Inflammatory macrophage (primary cell): ENCODE measurements at regions not wholly inside any gene's neighbourhood (a gene's known extent, or its start where the extent isn't known, plus 50 kb on each side); places are given as distances from the start of the nearest gene placed in this dataset.

ENCODE experiments used
- DNase-seq, 2 donors: peaks; one replicate each; pipeline ENCODE4 v3.0.0-alpha.2; 2020 to 2022

GRCh38 chr5:35477911-35478310 lies 139.8 kb upstream of the SPEF2 start:
- peak in 1 of 2 donors; percentile 13 for DNase-seq

GRCh38 chr5:35477321-35477720 lies 140.3 kb upstream of the SPEF2 start:
- DNase-seq, result no peak

- peak in 1 of 2 donors; percentile 10 for DNase-seq
Observed at GRCh38 chr5:35476797-35477196, 140.9 kb upstream of the SPEF2 start.

- DNase-seq, result peak; percentile 31 to 83
Observed at GRCh38 chr5:35476036-35476435, 141.6 kb upstream of the SPEF2 start.

GRCh38 chr5:35473589-35473988 lies 144.1 kb upstream of the SPEF2 start:
- DNase-seq, result no peak

GRCh38 chr5:35470866-35471265 lies 146.8 kb upstream of the SPEF2 start:
- no peak for DNase-seq

DNA sequence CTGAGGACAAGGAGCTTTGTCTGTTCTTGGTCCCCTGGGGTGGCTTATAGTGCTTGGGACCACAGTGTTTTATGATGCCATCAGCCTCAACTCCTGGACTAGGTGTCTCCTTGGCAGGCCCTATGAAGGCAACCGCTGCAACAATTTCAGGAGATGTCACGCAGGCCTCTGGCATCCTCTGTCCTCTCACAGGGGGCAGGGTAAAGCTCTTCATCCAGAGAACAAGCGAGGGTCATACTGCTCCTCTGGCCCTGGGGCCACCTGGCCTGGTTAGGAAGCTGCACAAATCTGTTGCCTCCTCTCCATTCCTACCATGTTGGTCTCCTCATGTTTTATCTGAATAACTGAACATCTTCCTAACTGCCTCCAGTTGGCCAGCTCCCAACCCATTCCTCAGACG lies 148.9 kb upstream of the SPEF2 start:
- no peak for DNase-seq

- DNase-seq, result no peak
Observed at GRCh38 chr5:35466746-35467145, 150.9 kb upstream of the SPEF2 start.

DNA sequence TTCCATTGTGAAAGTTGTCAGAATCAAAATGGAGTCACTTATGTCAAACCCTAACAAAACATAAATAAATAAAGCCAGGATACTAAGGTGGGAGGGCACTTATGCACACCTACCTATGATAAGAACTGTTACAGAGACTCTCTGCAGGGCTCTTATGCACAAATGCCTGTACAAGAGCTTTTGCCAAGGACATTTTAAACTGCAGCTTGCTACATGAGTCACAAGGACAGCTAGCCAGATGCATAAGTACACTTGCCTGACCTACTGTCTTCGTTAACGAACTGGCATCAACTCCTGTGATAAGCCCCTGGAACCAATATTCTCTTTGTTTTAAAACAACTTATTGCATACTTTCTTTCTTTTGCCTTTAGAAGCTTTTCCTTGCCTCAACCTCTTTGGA lies 152.9 kb upstream of the SPEF2 start:
- no peak for DNase-seq

GRCh38 chr5:35461530-35461929 lies 156.1 kb upstream of the SPEF2 start:
- DNase-seq, result no peak

GRCh38 chr5:35458824-35459207 lies 158.8 kb upstream of the SPEF2 start:
- DNase-seq, result no peak

GRCh38 chr5:35457912-35458823 lies 159.5 kb upstream of the SPEF2 start:
- DNase-seq, result no peak

- DNase-seq, result no peak
Observed at GRCh38 chr5:35456506-35456905, 161.2 kb upstream of the SPEF2 start.

DNA sequence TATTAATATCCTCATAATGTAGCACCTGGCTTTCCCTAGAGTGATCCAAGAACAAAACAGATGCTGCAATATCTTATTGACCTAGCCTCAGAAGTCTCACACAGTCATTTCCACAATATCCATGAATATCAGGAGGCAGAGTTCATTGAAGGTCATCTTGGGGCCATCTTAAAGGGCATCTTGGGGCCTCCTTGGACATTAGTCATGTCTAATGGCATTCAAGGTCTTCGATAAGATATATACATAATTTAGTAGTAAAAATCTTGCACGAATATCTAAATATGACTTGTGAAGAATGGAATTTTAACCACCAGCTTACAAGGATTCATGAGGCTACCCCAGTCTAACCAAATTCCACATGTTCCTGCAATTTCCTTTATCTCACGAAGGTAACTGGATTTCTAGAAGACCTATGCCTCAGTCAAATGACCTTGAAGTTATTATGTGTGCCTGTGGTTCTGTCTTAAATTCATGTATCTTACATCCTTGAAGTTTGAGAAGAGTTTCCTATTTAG lies 163.6 kb upstream of the SPEF2 start:
- DNase-seq, result no peak

- peak; percentile 11 to 14 for DNase-seq
Observed at GRCh38 chr5:35443803-35444595, 173.7 kb upstream of the SPEF2 start.

GRCh38 chr5:35442885-35443639 lies 174.6 kb upstream of the SPEF2 start:
- no peak for DNase-seq

GRCh38 chr5:35440409-35440808 lies 177.3 kb upstream of the SPEF2 start:
- no peak for DNase-seq

DNA sequence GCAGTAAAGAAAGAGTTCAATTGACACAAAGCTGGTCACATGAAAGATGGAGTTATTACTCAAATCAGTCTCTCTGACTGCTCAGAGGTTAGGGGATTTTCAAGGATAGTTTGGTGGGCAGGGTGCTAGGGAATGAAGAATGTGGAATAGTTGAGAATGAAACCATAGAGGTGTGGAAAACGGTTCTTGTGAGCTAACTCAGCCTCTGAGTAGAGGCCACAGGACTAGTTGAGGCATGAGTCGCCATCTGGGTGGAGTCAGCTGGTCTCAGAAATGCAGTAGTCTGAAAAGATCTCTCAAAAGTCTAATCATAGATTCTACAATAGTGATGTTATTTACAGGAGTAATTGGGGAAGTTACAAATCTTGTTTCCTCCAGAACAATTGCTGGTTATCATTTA lies 178.9 kb upstream of the SPEF2 start:
- peak; percentile 7 to 33 for DNase-seq

- peak in 1 of 2 donors; percentile 21 for DNase-seq
Observed at GRCh38 chr5:35438288-35438687, 179.4 kb upstream of the SPEF2 start.

GRCh38 chr5:35436400-35437057 lies 181.1 kb upstream of the SPEF2 start:
- DNase-seq, result peak; percentile 43 to 60

GRCh38 chr5:35430381-35431162 lies 187.1 kb upstream of the SPEF2 start:
- DNase-seq, result peak; percentile 19 to 54
